Gastrocnemius medialis (tissue), 4 donors: ENCODE measurements at regions not wholly inside any gene's neighbourhood (a gene's known extent, or its start where the extent isn't known, plus 50 kb on each side); places are given as distances from the start of the nearest gene placed in this dataset.

ENCODE experiments used
- ATAC-seq, 2 donors: fragments of 150-250 bp; one replicate each; pipeline ENCODE4 v1.9.1; 2016
- DNase-seq, 2 donors: peaks; one replicate each; pipeline ENCODE4 v3.0.0-alpha.2; 2019
- H3K27ac ChIP-seq, 4 donors: fragments of 200-600 bp; sonication (generic); 1 replicate in 1 of 4; 2 replicates in 3 of 4; pipeline ENCODE4 v1.5.1; 2016 to 2018; ENCODE audit warnings: mild to moderate bottlenecking in 2 of 4, moderate library complexity in 1 of 4
- H3K27me3 ChIP-seq, 3 donors: fragments of 200-600 bp; sonication (generic) in 2 of 3; 1 replicate in 1 of 3; 2 replicates in 2 of 3; pipeline versions ENCODE4 v1.5.1 to v1.6.0; 2016 to 2019; ENCODE audit warnings: mild to moderate bottlenecking in 1 of 3, moderate library complexity in 1 of 3
- H3K36me3 ChIP-seq, 2 donors: fragments of 200-600 bp; sonication (generic) in 1 of 2; one replicate each; pipeline ENCODE4 v1.5.1; 2017 to 2018
- H3K4me1 ChIP-seq, 2 donors: fragments of 200-600 bp; sonication (generic) in 1 of 2; one replicate each; pipeline ENCODE4 v1.5.1; 2016 to 2017; ENCODE audit warnings: mild to moderate bottlenecking in 2 of 2
- H3K4me3 ChIP-seq, 4 donors: fragments of 200-600 bp; sonication (generic) in 3 of 4; 1 replicate in 1 of 4; 2 replicates in 3 of 4; pipeline ENCODE4 v1.5.1; 2016 to 2019; ENCODE audit warnings: mild to moderate bottlenecking in 2 of 4
- H3K9me3 ChIP-seq, 3 donors: fragments of 200-600 bp; sonication (generic) in 2 of 3; 1 replicate in 1 of 3; 2 replicates in 2 of 3; pipeline ENCODE4 v1.5.1; 2016 to 2019
- POLR2A ChIP-seq, 2 donors: fragments of 450-650 bp; IDR thresholded peaks; one replicate each; pipeline ENCODE4 v1.6.1; 2017; ENCODE audit warnings: antibody characterized with exemption in 2 of 2, mild to moderate bottlenecking in 2 of 2, moderate library complexity in 2 of 2
- in situ Hi-C, 4 donors: fragments of 200-750 bp; cut with MboI; loops; one replicate each; pipeline versions ENCODE4 v1.15.0 to v1.8.0; 2017; ENCODE audit warnings: low sequenced_read_pairs in 4 of 4
- intact Hi-C: fragments of 100-400 bp; cut with DNase I; formaldehyde crosslinking; loops from one replicate; pipeline ENCODE4 v1.15.1; 2023; ENCODE audit warnings: low total_unique reads
- TF ChIP-seq, protein P1 (sequence below), 5 experiments: fragments of 450-650 bp in 3 of 5; fragments of 200-600 bp in 2 of 5; sonication (generic) in 2 of 5; IDR thresholded peaks in 4 of 5; conservative IDR thresholded peaks in 1 of 5; 1 replicate in 4 of 5; 2 replicates in 1 of 5; pipeline ENCODE4 v1.5.1; 2016 to 2019; ENCODE audit warnings: antibody characterized with exemption in 5 of 5, mild to moderate bottlenecking in 3 of 5, moderate library complexity in 3 of 5

DNA sequence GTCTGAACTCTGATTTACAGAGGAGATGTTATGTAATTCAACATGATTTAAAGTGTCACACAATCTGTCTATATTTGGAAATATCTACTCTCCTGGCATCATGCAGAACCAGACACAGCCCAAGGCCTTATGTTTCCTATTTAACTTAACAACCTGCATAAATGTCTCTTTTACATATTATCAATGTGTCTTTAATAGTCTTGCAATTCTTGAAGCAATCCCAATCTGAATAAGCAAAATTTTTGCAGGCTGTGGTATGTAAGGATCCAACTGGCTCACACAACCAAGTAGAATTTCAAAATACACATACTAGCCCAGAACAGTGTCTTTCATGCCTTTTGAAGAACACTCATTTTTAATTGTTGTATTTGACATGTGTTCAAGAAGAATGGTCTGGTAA lies 443.2 kb downstream of the MAFB start:
- Histone ChIP-seq H3K4me3 (no peak overlapping the region), H3K27me3 (no peaks in the 10 kb centered on the region), H3K36me3 (no peaks in the 10 kb centered on the region), H3K9me3 (no peaks in the 10 kb centered on the region), H3K4me1 (no peaks in the 10 kb centered on the region), H3K27ac (no peak overlapping the region)
- in situ Hi-C loops (no loop called here), intact Hi-C loops (loop anchor here (10.0 kb wide), 1 partner anchor 81 kb away; no protein-coding TSS in a partner anchor)
- TF ChIP-seq, protein P1, sequence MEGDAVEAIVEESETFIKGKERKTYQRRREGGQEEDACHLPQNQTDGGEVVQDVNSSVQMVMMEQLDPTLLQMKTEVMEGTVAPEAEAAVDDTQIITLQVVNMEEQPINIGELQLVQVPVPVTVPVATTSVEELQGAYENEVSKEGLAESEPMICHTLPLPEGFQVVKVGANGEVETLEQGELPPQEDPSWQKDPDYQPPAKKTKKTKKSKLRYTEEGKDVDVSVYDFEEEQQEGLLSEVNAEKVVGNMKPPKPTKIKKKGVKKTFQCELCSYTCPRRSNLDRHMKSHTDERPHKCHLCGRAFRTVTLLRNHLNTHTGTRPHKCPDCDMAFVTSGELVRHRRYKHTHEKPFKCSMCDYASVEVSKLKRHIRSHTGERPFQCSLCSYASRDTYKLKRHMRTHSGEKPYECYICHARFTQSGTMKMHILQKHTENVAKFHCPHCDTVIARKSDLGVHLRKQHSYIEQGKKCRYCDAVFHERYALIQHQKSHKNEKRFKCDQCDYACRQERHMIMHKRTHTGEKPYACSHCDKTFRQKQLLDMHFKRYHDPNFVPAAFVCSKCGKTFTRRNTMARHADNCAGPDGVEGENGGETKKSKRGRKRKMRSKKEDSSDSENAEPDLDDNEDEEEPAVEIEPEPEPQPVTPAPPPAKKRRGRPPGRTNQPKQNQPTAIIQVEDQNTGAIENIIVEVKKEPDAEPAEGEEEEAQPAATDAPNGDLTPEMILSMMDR (IDR thresholded peaks at IDR 0.05 in 4 of 5, conservative IDR thresholded peaks at IDR 0.05 in 1 of 5), result no peak
- no peak for TF ChIP-seq POLR2A (IDR thresholded peaks at IDR 0.05)
- ATAC-seq (no peak), DNase-seq (no peak)

- Histone ChIP-seq H3K36me3 (no peaks in the 10 kb centered on the region), H3K4me3 (no peak overlapping the region), H3K27ac (no peak overlapping the region), H3K9me3 (no peaks in the 10 kb centered on the region), H3K4me1 (no peaks in the 10 kb centered on the region), H3K27me3 (no peaks in the 10 kb centered on the region)
- DNase-seq (no peak), ATAC-seq (no peak)
- intact Hi-C loops, result loop anchor here (10.0 kb wide), 1 partner anchor 79 kb away; no protein-coding TSS in a partner anchor
- in situ Hi-C loops, result no loop called here
- TF ChIP-seq POLR2A (IDR thresholded peaks at IDR 0.05), result no peak
- TF ChIP-seq, protein P1 (IDR thresholded peaks at IDR 0.05 in 4 of 5, conservative IDR thresholded peaks at IDR 0.05 in 1 of 5), result no peak
These were observed 444.8 kb downstream of the MAFB start for GRCh38 chr20:40244286-40244685.

DNA sequence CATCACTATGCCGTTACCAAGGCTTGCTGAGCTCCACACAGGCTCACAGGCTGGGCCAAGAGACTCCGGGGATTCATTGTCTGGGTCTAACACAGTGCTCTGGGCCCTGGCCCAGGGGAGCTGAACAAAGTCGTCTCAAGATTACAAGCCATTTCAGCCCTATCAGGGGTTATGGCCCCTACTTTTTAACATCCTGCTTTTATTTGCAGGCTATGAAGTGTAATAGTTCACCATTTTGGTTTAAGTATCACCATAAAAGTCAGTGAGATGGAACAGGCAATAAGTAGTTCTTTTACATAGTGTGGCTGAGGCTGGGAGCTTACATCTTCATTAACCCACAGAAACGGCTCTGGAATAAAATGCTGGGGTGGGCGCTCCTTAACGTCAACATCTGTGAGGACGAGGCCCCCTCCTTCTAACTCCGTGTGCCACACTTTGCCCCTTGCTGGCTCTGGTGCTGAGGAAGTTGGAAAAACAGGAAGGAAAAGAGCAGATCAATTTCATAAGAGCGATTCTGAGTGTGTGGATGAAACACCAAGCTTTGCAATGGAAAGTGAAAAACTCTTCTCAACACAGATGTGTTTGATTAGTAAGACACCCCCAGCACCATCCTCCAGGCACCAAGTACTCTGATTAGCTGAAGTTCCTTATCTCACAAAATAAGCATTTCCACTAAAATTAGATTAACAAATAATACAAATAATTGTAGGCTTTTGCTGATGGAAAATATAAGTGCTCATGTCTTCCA lies 447.3 kb downstream of the MAFB start:
- Histone ChIP-seq H3K27me3 (no peaks in the 10 kb centered on the region), H3K36me3 (no peaks in the 10 kb centered on the region), H3K9me3 (no peaks in the 10 kb centered on the region), H3K4me1 (no peaks in the 10 kb centered on the region), H3K27ac (no peak overlapping the region), H3K4me3 (no peak overlapping the region)
- intact Hi-C loops (loop anchor here (10.0 kb wide), 1 partner anchor 77 kb away; no protein-coding TSS in a partner anchor), in situ Hi-C loops (no loop called here)
- TF ChIP-seq, protein P1 (IDR thresholded peaks at IDR 0.05 in 4 of 5, conservative IDR thresholded peaks at IDR 0.05 in 1 of 5), result no peak
- no peak for TF ChIP-seq POLR2A (IDR thresholded peaks at IDR 0.05)
- ATAC-seq, result no peak
- no peak for DNase-seq

- no peak overlapping the region for H3K4me3 ChIP-seq
- no peak overlapping the region for H3K27ac ChIP-seq
- DNase-seq, result no peak
- in situ Hi-C loops (no loop called here), intact Hi-C loops (no loop called here)
- H3K4me1 ChIP-seq, result peaks cover 0 to under 1% of the 10 kb centered on the region in 2 donors
- no peaks in the 10 kb centered on the region for H3K9me3 ChIP-seq
- ATAC-seq, result no peak
- no peaks in the 10 kb centered on the region for H3K27me3 ChIP-seq
- no peaks in the 10 kb centered on the region for H3K36me3 ChIP-seq
- TF ChIP-seq, protein P1 (IDR thresholded peaks at IDR 0.05 in 4 of 5, conservative IDR thresholded peaks at IDR 0.05 in 1 of 5), result no peak
- no peak for TF ChIP-seq POLR2A (IDR thresholded peaks at IDR 0.05)
These were observed 450.5 kb downstream of the MAFB start for GRCh38 chr20:40238511-40238910.
